Motor neuron (in vitro differentiated cells): ENCODE measurements at regions not wholly inside any gene's neighbourhood (a gene's known extent, or its start where the extent isn't known, plus 50 kb on each side); places are given as distances from the start of the nearest gene placed in this dataset.
A peak's percentile ranks its signal among the peaks of the same experiment; 100 is the strongest.
"Not testable (repeated sequence)": the region's sequence is repeated elsewhere in the genome, so short reads cannot be mapped to it uniquely, and the experiment has no call there.

ENCODE experiments used
- ATAC-seq, 8 experiments: fragments of 200-7000 bp; cut with Tn5 transposase; replicated peaks in 6 of 8; 2 replicates each; pipeline ENCODE4 v1.8.0; 2021; ENCODE audit warnings: mild to moderate bottlenecking in 8 of 8, moderate library complexity in 8 of 8
- H3K27ac ChIP-seq, 2 donors: fragments of 250-450 bp; sonication (Bioruptor Pico); 2 replicates each; pipeline ENCODE4 v1.9.0; 2021; ENCODE audit warnings: antibody characterized with exemption in 2 of 2, mild to moderate bottlenecking in 2 of 2, moderate library complexity in 1 of 2
- H3K4me1 ChIP-seq, 2 donors: fragments of 250-450 bp; sonication (Bioruptor Pico); replicated peaks in 1 of 2; 2 replicates each; pipeline ENCODE4 v1.6.1; 2021; ENCODE audit warnings: antibody characterized with exemption in 2 of 2, mild to moderate bottlenecking in 2 of 2, moderate library complexity in 1 of 2
- H3K4me3 ChIP-seq, 5 donors: fragments of 250-450 bp; sonication (Bioruptor Pico); 2 replicates each; pipeline ENCODE4 v1.9.0; 2021; ENCODE audit warnings: antibody characterized with exemption in 5 of 5, mild to moderate bottlenecking in 5 of 5, moderate library complexity in 4 of 5
- WGBS, 10 experiments: fragments of 450-650 bp; shearing (Covaris generic); methylation state at CpG; one replicate each; pipeline ENCODE4 v1.0.0; 2022; 5-methylcytosine and 5-hydroxymethylcytosine counted together
- in situ Hi-C, 9 experiments: fragments of 400-800 bp; cut with MboI; loops; one replicate each; pipeline ENCODE4 v1.15.0; 2021; ENCODE audit warnings: low sequenced_read_pairs in 9 of 9, low pct_unique_long_range_greater_than_20kb in 2 of 9; ENCODE audit not compliant: unreplicated experiment in 9 of 9

GRCh38 chr1:233722212-233722979 lies 108.5 kb downstream of the KCNK1 start:
- H3K4me3 ChIP-seq, result no peak overlapping the region
- ATAC-seq, result no peak
- WGBS, 10 experiments, result 16 to 88% (median 77%) methylated on average over 4 to 8 of the region's 8 CpGs
- no peak overlapping the region for H3K27ac ChIP-seq
- in situ Hi-C loops, result no loop called here
- peaks cover 0 to 12% of the 10 kb centered on the region in 2 donors for H3K4me1 ChIP-seq

- no peak for ATAC-seq
- no peak overlapping the region for H3K4me3 ChIP-seq
- H3K4me1 ChIP-seq, result peaks cover 0 to 12% of the 10 kb centered on the region in 2 donors
- in situ Hi-C loops, result no loop called here
- no peak overlapping the region for H3K27ac ChIP-seq
- 27 to 100% (median 86%) methylated on average over 1 to 6 of the region's 6 CpGs for WGBS, 10 experiments
Measured at GRCh38 chr1:233723387-233723786, 109.5 kb downstream of the KCNK1 start.

- WGBS, 10 experiments, result 20 to 100% (median 90%) methylated on average over 1 to 9 of the region's 10 CpGs; no CpG with 5 or more reads in 2 of the 10 experiments
- H3K4me1 ChIP-seq, result peaks cover 0 to 12% of the 10 kb centered on the region in 2 donors
- ATAC-seq, in situ Hi-C loops, H3K4me3 ChIP-seq, H3K27ac ChIP-seq: not testable (repeated sequence)
Measured at GRCh38 chr1:233724131-233724631, 110.3 kb downstream of the KCNK1 start.

GRCh38 chr1:233725423-233725822 lies 111.5 kb downstream of the KCNK1 start:
- no peak for ATAC-seq
- H3K4me1 ChIP-seq, result peaks cover under 1 to 12% of the 10 kb centered on the region in 2 donors
- 39 to 100% (median 84%) methylated on average over 1 to 8 of the region's 9 CpGs; no CpG with 5 or more reads in 1 of the 10 experiments for WGBS, 10 experiments
- H3K27ac ChIP-seq, result no peak overlapping the region
- H3K4me3 ChIP-seq, result no peak overlapping the region
- in situ Hi-C loops, result no loop called here

GRCh38 chr1:233728721-233729120 lies 114.8 kb downstream of the KCNK1 start:
- 3 to 95% (median 85%) methylated on average over 3 to 4 of the region's 4 CpGs for WGBS, 10 experiments
- in situ Hi-C loops, result no loop called here
- H3K27ac ChIP-seq, result no peak overlapping the region
- no peak overlapping the region for H3K4me3 ChIP-seq
- ATAC-seq, result no peak
- peaks cover 0 to 2% of the 10 kb centered on the region in 2 donors for H3K4me1 ChIP-seq

GRCh38 chr1:233730380-233730779 lies 116.5 kb downstream of the KCNK1 start:
- WGBS, 10 experiments, result 3 to 92% (median 71%) methylated on average over 2 to 5 of the region's 5 CpGs; no CpG with 5 or more reads in 1 of the 10 experiments
- ATAC-seq, result no peak
- H3K4me3 ChIP-seq, result no peak overlapping the region
- peaks cover 0 to 2% of the 10 kb centered on the region in 2 donors for H3K4me1 ChIP-seq
- no peak overlapping the region for H3K27ac ChIP-seq
- in situ Hi-C loops, result no loop called here

- Histone ChIP-seq H3K4me1 (peaks cover 0 to 2% of the 10 kb centered on the region in 2 donors), H3K27ac (no peak overlapping the region), H3K4me3 (no peak overlapping the region)
- in situ Hi-C loops, result no loop called here
- ATAC-seq, result peak in 3 of 8 experiments; percentile 53 to 84 (median 78)
- WGBS, 10 experiments, result 0 to 86% (median 47%) methylated on average over 1 to 5 of the region's 5 CpGs
Measured at GRCh38 chr1:233730809-233731208, 116.9 kb downstream of the KCNK1 start.

GRCh38 chr1:233732206-233732605 lies 118.3 kb downstream of the KCNK1 start:
- no peak overlapping the region for H3K27ac ChIP-seq
- peaks cover 0 to 2% of the 10 kb centered on the region in 2 donors for H3K4me1 ChIP-seq
- no peak for ATAC-seq
- in situ Hi-C loops, result no loop called here
- whole genome bisulfite sequencing, 10 experiments, result 0 to 94% (median 54%) methylated on average over 1 to 2 of the region's 2 CpGs; no CpG with 5 or more reads in 2 of the 10 experiments
- no peak overlapping the region for H3K4me3 ChIP-seq

- Histone ChIP-seq H3K4me1 (peaks cover 0 to 2% of the 10 kb centered on the region in 2 donors), H3K4me3 (no peak overlapping the region), H3K27ac (no peak overlapping the region)
- 20 to 90% (median 65%) methylated on average over 2 to 7 of the region's 7 CpGs; no CpG with 5 or more reads in 1 of the 10 experiments for WGBS, 10 experiments
- in situ Hi-C loops, result no loop called here
- ATAC-seq, result no peak
Measured at GRCh38 chr1:233734456-233734855, 120.5 kb downstream of the KCNK1 start.

GRCh38 chr1:233735331-233735730 lies 121.4 kb downstream of the KCNK1 start:
- peaks cover 0 to 2% of the 10 kb centered on the region in 2 donors for H3K4me1 ChIP-seq
- in situ Hi-C loops, result no loop called here
- no peak overlapping the region for H3K27ac ChIP-seq
- peak in 2 of 8 experiments; percentile 16 to 45 for ATAC-seq
- WGBS, 10 experiments, result 80 to 100% (median 100%) methylated on average over 1 of the region's 1 CpG; no CpG with 5 or more reads in 7 of the 10 experiments
- H3K4me3 ChIP-seq, result no peak overlapping the region

GRCh38 chr1:233735847-233736246 lies 121.9 kb downstream of the KCNK1 start:
- ATAC-seq, result peak in 1 of 8 experiments; percentile 52
- in situ Hi-C loops, result no loop called here
- no peaks in the 10 kb centered on the region for H3K4me1 ChIP-seq
- WGBS, 10 experiments, result 0 to 96% (median 80%) methylated on average over 1 to 3 of the region's 3 CpGs; no CpG with 5 or more reads in 1 of the 10 experiments
- H3K27ac ChIP-seq, result no peak overlapping the region
- H3K4me3 ChIP-seq, result no peak overlapping the region

GRCh38 chr1:233737341-233737740 lies 123.4 kb downstream of the KCNK1 start:
- WGBS, 10 experiments, result 29 to 100% (median 83%) methylated on average over 2 of the region's 2 CpGs; no CpG with 5 or more reads in 1 of the 10 experiments
- H3K4me3 ChIP-seq, result no peak overlapping the region
- H3K4me1 ChIP-seq, result no peaks in the 10 kb centered on the region
- no peak overlapping the region for H3K27ac ChIP-seq
- in situ Hi-C loops, result no loop called here
- ATAC-seq, result no peak

GRCh38 chr1:233738396-233738795 lies 124.5 kb downstream of the KCNK1 start:
- 23 to 96% (median 77%) methylated on average over 2 to 8 of the region's 8 CpGs for WGBS, 10 experiments
- in situ Hi-C loops, result no loop called here
- H3K4me1 ChIP-seq, result no peaks in the 10 kb centered on the region

More at GRCh38 chr1:233738396-233738795, 124.5 kb downstream of the KCNK1 start:
- no peak for ATAC-seq
- Histone ChIP-seq H3K27ac (no peak overlapping the region), H3K4me3 (no peak overlapping the region)
